ENCODE measurements at regions not wholly inside any gene's neighbourhood (a gene's known extent, or its start where the extent isn't known, plus 50 kb on each side); places are given as distances from the start of the nearest gene placed in this dataset.

DNA sequence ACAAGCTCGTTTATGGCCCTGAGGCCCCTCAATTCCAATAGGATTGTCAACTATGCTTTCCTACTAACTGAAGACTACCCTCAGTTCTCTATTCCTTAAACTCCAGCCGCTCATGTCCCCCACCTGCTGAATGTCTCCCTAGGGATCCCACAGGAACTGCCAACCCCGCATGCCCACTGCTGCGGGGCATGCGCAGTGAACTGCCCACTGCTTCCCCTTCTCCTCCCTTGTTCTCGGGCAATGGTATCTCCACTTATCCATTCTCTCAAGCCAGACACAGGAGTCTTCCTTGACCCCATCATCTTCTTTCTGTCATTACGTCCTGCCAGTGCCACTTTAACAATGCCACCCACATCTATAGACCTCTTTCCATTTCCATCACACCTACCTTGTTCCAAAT, 90.0 kb downstream of the FGF18 start:
- DNase-seq = no peak

DNA sequence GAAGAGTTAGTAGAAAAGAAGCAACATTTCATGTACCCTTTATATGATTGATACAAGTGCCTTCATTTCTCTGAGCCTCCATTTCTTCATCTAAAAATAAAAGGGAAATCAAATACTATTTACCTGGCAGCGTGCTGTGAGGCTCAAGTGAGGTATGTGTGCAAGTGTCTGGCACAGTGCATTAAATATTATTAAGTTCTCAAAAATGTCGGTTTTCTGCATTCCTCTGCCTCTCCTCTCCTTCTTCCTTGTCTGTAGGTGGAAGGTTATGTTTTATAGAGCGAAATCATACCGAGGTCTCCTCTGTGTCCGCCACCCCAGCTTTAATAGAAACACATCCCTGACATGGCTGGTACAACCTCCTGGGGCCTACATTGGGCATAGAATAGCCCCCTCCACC, 93.0 kb downstream of the FGF18 start:
- no peak for DNase-seq

DNA sequence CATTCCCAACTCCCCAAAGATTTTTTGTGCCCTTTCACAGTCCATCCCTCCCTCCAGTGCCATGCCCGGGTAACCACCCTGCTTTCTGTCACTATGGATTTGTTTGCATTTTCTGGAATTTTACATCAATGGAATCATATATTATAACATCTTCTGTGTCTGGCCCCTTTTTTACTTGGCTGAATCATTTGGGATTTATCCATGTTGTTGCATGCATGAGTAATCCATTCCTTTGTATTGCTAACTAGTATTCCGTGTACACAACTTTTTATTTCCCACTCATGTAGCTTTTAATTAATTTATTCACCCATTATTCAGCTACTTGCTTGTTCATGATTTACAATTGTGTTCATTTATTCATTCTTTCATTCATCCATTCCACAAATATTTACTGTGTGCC, 94.1 kb downstream of the FGF18 start:
- no peak for DNase-seq

DNA sequence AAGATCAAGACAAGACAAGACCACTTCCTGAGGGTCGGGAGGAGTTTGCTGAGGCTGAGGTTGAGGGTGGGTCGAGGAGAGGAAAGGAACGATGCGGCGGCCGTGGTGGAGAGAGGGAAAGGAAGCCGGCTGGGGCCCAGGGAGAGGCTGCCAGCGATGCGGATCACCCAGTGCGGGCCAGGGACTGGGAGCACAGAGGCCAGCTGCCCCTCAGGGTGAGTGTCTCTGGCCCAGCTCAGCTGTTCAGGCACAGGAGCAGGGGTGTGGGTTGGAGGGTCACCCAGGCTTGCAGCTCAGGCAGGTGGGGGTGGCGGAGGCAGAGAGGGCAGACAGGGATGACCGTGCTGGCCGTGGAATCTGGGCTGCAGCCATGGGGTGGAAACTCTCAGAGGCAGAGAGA, 99.5 kb downstream of the FGF18 start:
- no peak for DNase-seq

DNA sequence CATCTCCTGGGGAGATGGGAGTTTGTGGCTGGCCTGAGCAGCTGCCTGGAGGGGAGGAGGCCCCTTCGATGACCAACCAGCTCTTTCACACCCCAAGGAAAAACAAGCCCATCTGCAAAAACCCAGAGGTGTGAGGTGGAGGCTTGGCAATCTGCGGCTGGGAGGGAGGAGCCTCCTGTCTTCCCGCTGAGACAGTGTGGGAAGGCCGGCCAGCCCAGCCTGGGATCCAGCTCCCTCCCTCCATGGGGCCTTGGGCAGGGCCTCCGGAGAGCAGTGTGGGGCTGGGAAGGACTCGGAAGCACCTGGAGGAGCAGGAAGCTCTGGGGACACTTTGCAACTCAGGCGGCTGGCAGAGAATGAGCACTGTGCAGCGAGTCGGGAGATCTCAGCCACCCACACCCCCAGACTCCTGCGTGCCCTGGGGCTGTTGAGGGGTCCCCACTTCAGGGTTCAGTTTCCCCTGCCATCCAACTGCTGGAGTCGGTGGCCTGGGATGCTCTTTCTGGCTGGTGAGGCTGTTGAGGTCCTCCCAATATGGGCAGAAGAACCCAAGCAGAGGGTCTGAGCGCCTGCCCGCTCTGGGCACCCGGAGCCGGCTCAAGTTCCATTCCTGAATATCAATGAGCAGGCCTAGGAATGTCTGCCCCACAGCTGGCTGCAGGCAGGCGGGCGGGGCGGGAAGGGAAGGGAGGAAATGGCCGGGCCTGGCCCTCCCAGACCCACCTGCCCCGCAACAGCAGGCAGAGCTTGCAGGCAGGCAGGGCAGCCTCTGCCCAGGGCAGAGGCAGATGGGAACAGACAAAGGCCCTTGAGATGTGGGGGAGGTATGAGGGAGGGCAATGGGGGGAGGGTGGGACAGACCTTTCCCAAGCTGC, 101.1 kb downstream of the FGF18 start:
- DNase-seq = no peak

GRCh38 chr5:171521219-171521633, 101.8 kb downstream of the FGF18 start:
- no peak for DNase-seq

DNA sequence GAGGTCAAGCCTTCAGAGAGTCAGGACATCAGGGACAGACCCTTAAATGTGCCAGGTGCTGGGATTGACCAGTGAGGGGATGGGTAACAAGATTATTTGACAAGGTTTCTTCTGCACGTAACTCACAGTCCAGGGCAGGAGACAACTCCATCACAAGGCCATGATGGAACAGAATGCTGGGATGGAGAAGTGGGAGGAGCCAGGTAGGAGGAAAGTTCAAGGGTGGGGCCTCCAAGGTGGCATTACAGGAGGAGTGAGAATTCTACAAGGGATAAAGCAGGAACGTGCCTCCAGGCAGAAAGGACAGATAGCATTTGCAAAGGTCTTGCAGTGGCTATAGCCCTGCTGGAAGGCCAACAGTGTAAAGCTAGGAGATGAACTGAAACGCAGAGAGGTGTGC, 102.2 kb downstream of the FGF18 start:
- no peak for DNase-seq

- no peak for DNase-seq
Observed at GRCh38 chr5:171523781-171524180, 104.3 kb downstream of the FGF18 start.

- DNase-seq = no peak
Observed at GRCh38 chr5:171524466-171524865, 105.0 kb downstream of the FGF18 start.

DNA sequence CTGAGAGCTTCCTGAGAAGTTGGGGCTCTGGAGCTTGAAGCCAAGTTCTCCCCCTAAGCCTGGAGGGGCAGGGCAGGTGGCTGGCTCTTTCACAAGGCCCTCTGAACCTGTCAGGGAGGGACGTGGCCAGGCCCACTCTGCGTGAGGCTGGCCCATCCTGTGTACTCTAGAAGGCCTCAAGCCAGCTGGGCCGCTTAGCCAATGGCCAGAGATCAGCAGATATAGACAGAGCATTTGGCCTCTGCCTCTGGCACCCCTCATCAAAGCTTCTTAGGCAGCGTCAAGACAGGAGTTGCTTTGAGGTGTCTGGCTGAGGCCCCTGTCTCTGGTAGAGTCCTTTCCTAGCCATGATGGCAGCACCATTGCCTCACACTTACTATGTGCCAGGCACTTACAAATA, 105.6 kb downstream of the FGF18 start:
- no peak for DNase-seq

GRCh38 chr5:171528036-171528435, 108.6 kb downstream of the FGF18 start:
- no peak for DNase-seq

- DNase-seq = no peak
Observed at GRCh38 chr5:171528865-171529614, 109.6 kb downstream of the FGF18 start.

DNA sequence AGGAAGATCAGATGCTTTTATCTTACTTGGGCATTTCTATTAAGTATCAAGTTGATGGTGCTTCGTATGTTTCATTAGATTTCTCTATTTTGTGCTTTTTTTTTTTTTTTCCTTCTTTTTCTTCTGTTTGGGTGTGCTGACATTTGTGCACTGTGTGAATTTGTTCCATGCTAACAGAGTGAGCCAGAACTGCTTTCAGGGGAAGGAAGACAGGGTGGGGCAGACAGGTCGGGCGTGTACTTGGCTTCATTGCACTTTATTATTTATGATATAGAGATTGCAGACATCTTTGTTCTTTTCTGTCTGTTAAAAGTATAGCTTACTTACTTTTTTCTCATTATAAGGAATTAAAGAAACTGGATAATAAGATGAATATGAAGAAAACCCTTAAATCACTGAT, 112.2 kb downstream of the FGF18 start:
- DNase-seq = no peak

- no peak for DNase-seq
Observed at GRCh38 chr5:171533153-171533552, 113.7 kb downstream of the FGF18 start.

DNA sequence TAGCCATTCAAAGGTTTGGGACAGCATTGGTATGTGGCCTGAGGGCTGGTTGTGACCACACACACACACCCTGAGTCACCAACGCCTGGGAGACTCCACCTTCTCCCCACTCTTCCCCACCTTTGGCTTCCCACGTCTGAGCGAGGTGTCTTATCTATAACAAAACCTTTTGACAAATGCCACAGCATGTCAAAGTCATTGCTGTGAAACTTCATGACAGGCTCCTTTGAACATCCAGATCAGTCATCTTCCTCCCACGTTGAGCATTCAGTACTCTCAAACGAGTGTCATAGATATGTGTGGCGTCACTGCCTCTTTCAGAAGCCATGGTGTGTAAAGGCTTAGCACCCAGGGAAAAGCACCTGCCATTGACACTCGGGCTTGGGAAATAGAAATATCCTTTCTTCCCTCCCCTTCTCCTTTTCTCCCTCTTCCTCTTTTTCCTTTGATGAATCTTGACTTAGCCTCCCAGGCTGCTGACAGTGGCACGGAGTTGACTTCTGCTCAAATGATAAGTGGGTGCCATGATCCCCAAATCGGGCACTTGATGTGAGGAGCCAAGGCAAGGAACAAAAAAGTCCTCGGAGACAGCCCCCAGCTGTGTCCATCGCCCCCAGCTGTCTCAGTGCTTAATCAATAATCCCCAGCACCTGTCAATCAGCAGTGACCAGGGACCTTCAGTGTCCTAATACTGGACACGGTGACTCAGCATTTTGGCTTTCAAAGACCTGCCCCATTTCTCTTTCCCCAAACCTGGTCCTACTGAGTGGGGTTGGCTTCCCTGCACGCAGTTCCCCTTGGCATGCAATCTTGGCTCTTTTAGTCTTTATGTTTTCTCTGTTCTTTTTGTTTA, 114.8 kb downstream of the FGF18 start:
- no peak for DNase-seq

DNA sequence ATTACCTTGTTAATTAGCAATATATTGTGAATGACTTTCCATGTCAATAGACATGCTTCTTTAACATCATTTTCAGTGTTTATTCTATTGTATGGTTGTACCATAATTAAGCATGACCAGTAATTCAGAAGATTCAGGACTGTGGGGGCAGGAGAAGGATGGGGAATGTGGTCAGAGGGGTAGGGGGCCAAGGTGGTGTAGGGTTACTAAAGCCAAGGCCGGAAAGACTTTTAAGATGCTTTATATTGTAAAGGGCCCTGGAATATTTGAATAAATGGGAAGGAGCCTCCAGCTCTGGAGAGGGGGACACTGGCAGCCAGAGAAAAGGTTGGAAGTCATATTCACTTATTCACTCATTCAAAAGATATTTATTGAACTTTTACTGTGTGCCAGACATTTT, 115.7 kb downstream of the FGF18 start:
- no peak for DNase-seq

GRCh38 chr5:171537070-171537849, 117.8 kb downstream of the FGF18 start:
- no peak for DNase-seq

GRCh38 chr5:171537923-171538537, 118.6 kb downstream of the FGF18 start:
- no peak for DNase-seq

GRCh38 chr5:171538681-171539080, 119.2 kb downstream of the FGF18 start:
- no peak for DNase-seq

- no peak for DNase-seq
Observed at GRCh38 chr5:171540865-171541264, 121.4 kb downstream of the FGF18 start.

- no peak for DNase-seq
Observed at GRCh38 chr5:171541341-171541776, 121.9 kb downstream of the FGF18 start.
